Gastroesophageal sphincter (tissue), 4 donors: ENCODE measurements at regions not wholly inside any gene's neighbourhood (a gene's known extent, or its start where the extent isn't known, plus 50 kb on each side); places are given as distances from the start of the nearest gene placed in this dataset.

Source experiments
- ATAC-seq: fragments of 150-250 bp; one replicate; pipeline ENCODE4 v1.9.1; 2016; ENCODE audit warnings: mild to moderate bottlenecking, moderate library complexity
- H3K27ac ChIP-seq, 4 donors: fragments of 200-600 bp; sonication (generic) in 3 of 4; 1 replicate in 3 of 4; 2 replicates in 1 of 4; pipeline ENCODE4 v1.5.1; 2016 to 2019
- H3K27me3 ChIP-seq: fragments of 200-600 bp; sonication (generic); one replicate; pipeline ENCODE4 v1.5.1; 2019
- H3K36me3 ChIP-seq, 2 donors: fragments of 200-600 bp; sonication (generic); one replicate each; pipeline ENCODE4 v1.5.1; 2019; ENCODE audit warnings: control low read depth in 1 of 2
- H3K4me1 ChIP-seq, 3 donors: fragments of 200-600 bp; sonication (generic); 1 replicate in 2 of 3; 2 replicates in 1 of 3; pipeline ENCODE4 v1.5.1; 2016 to 2019; ENCODE audit warnings: control low read depth in 2 of 3
- H3K4me3 ChIP-seq, 2 donors: fragments of 200-600 bp; sonication (generic); one replicate each; pipeline ENCODE4 v1.5.1; 2019; ENCODE audit warnings: mild to moderate bottlenecking in 1 of 2, moderate library complexity in 1 of 2
- H3K9me3 ChIP-seq, 3 donors: fragments of 200-600 bp; sonication (generic); one replicate each; pipeline ENCODE4 v1.5.1; 2017 to 2019; ENCODE audit warnings: control low read depth in 2 of 3
- CTCF ChIP-seq, 4 experiments: fragments of 200-600 bp in 2 of 4; fragments of 450-650 bp in 2 of 4; sonication (generic) in 1 of 4; IDR thresholded peaks; one replicate each; pipeline ENCODE4 v1.5.1; 2017 to 2019; ENCODE audit warnings: antibody characterized with exemption in 4 of 4, mild to moderate bottlenecking in 2 of 4, moderate library complexity in 2 of 4
- EP300 ChIP-seq: sonication (generic); formaldehyde crosslinking; IDR thresholded peaks from one replicate; pipeline ENCODE4 v1.6.1; 2017; ENCODE audit warnings: antibody characterized with exemption, mild to moderate bottlenecking
- POLR2A ChIP-seq, 2 donors: fragments of 450-650 bp; IDR thresholded peaks; one replicate each; pipeline ENCODE4 v1.6.1; 2017; ENCODE audit warnings: antibody characterized with exemption in 2 of 2, mild to moderate bottlenecking in 2 of 2, moderate library complexity in 1 of 2
- POLR2AphosphoS5 ChIP-seq: sonication (generic); formaldehyde crosslinking; IDR thresholded peaks from one replicate; pipeline ENCODE4 v1.6.1; 2017; ENCODE audit warnings: antibody characterized with exemption
- whole genome bisulfite sequencing, 2 donors: methylation state at CpG; one replicate each; pipeline ENCODE4 v1.1.5; 2018; ENCODE audit warnings: low coverage in 1 of 2; 5-methylcytosine and 5-hydroxymethylcytosine counted together

- Histone ChIP-seq H3K27me3 (no peaks in the 10 kb centered on the region), H3K4me3 (no peak overlapping the region), H3K4me1 (no peaks in the 10 kb centered on the region), H3K27ac (no peak overlapping the region), H3K9me3 (no peaks in the 10 kb centered on the region), H3K36me3 (no peaks in the 10 kb centered on the region)
- WGBS, 2 donors = 90 to 100% methylated on average over 2 of the region's 2 CpGs
- ATAC-seq = no peak
- TF ChIP-seq CTCF (IDR thresholded peaks at IDR 0.05) (no peak), EP300 (no peak), POLR2A (IDR thresholded peaks at IDR 0.05) (no peak), POLR2AphosphoS5 (no peak)
These were observed 810.9 kb upstream of the ACO1 start for GRCh38 chr9:31573561-31573960.

GRCh38 chr9:31574006-31574765 is 810.3 kb upstream of the ACO1 start:
- ATAC-seq = no peak
- H3K4me1 ChIP-seq = no peaks in the 10 kb centered on the region
- H3K27me3 ChIP-seq = no peaks in the 10 kb centered on the region
- H3K4me3 ChIP-seq = no peak overlapping the region
- no peaks in the 10 kb centered on the region for H3K36me3 ChIP-seq
- H3K27ac ChIP-seq = no peak overlapping the region
- TF ChIP-seq CTCF (IDR thresholded peaks at IDR 0.05) (no peak), POLR2AphosphoS5 (no peak), POLR2A (IDR thresholded peaks at IDR 0.05) (no peak), EP300 (no peak)
- H3K9me3 ChIP-seq = no peaks in the 10 kb centered on the region
- WGBS, 2 donors = 80 to 83% methylated on average over 4 of the region's 4 CpGs

- no peak for TF ChIP-seq POLR2A (IDR thresholded peaks at IDR 0.05)
- no peak for TF ChIP-seq EP300
- TF ChIP-seq POLR2AphosphoS5 = no peak
- TF ChIP-seq CTCF (IDR thresholded peaks at IDR 0.05) = no peak
- H3K4me1 ChIP-seq = no peaks in the 10 kb centered on the region
- H3K27me3 ChIP-seq = no peaks in the 10 kb centered on the region
- H3K27ac ChIP-seq = no peak overlapping the region
- no peak for ATAC-seq
- WGBS, 2 donors = 28 to 51% methylated on average over 3 of the region's 3 CpGs
- H3K4me3 ChIP-seq = no peak overlapping the region
- H3K9me3 ChIP-seq = no peaks in the 10 kb centered on the region
- H3K36me3 ChIP-seq = no peaks in the 10 kb centered on the region
These were observed 802.4 kb upstream of the ACO1 start for GRCh38 chr9:31582071-31582470.

- Histone ChIP-seq H3K4me3 (no peak overlapping the region), H3K36me3 (no peaks in the 10 kb centered on the region), H3K27ac (no peak overlapping the region), H3K27me3 (no peaks in the 10 kb centered on the region), H3K9me3 (no peaks in the 10 kb centered on the region), H3K4me1 (no peaks in the 10 kb centered on the region)
- no peak for TF ChIP-seq POLR2A (IDR thresholded peaks at IDR 0.05)
- no peak for TF ChIP-seq CTCF (IDR thresholded peaks at IDR 0.05)
- no peak for TF ChIP-seq EP300
- TF ChIP-seq POLR2AphosphoS5 = no peak
- no peak for ATAC-seq
These were observed 801.9 kb upstream of the ACO1 start for GRCh38 chr9:31582561-31582960.

- no peak for TF ChIP-seq POLR2AphosphoS5
- TF ChIP-seq POLR2A (IDR thresholded peaks at IDR 0.05) = no peak
- no peak for TF ChIP-seq EP300
- no peak for TF ChIP-seq CTCF (IDR thresholded peaks at IDR 0.05)
- no peaks in the 10 kb centered on the region for H3K4me1 ChIP-seq
These were observed 799.3 kb upstream of the ACO1 start for GRCh38 chr9:31585158-31585557.

More at GRCh38 chr9:31585158-31585557, 799.3 kb upstream of the ACO1 start:
- H3K27ac ChIP-seq = no peak overlapping the region
- no peaks in the 10 kb centered on the region for H3K9me3 ChIP-seq
- no peaks in the 10 kb centered on the region for H3K36me3 ChIP-seq
- no peaks in the 10 kb centered on the region for H3K27me3 ChIP-seq
- no peak overlapping the region for H3K4me3 ChIP-seq
- ATAC-seq = no peak
